GM18519 (cell line): ENCODE measurements at regions not wholly inside any gene's neighbourhood (a gene's known extent, or its start where the extent isn't known, plus 50 kb on each side); places are given as distances from the start of the nearest gene placed in this dataset.
"Not testable (repeated sequence)": the region's sequence is repeated elsewhere in the genome, so short reads cannot be mapped to it uniquely, and the experiment has no call there.

ENCODE experiments used
- ATAC-seq: cut with Tn5 transposase; IDR thresholded peaks from one replicate; pipeline ENCODE4 v1.9.1; 2021; ENCODE audit warnings: mild to moderate bottlenecking, moderate library complexity; ENCODE audit not compliant: unreplicated experiment, low FRiP score

DNA sequence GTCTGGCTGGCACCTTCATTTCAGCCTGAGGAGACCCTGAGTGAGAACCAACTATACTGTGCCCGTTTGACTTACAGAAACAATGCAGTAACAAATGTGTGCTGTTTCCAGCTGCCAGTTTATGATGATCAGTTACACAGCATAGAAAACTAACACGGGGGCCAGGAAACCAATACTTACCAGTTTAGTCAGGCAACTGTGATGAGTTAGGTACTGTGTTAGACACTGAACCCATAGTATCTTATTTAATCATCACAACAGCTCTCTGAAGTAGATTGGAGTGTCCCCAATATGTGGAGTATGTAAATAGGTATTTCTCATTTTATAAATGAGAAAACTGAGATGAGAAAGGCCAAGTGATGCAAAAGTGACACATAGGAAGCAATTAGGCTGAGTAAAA lies 620.9 kb upstream of the KLF12 start:
- no peak for ATAC-seq

GRCh38 chr13:74751739-74752138 lies 617.5 kb upstream of the KLF12 start:
- no peak for ATAC-seq

- ATAC-seq = no peak
These were observed 613.2 kb upstream of the KLF12 start for GRCh38 chr13:74747186-74747955.

DNA sequence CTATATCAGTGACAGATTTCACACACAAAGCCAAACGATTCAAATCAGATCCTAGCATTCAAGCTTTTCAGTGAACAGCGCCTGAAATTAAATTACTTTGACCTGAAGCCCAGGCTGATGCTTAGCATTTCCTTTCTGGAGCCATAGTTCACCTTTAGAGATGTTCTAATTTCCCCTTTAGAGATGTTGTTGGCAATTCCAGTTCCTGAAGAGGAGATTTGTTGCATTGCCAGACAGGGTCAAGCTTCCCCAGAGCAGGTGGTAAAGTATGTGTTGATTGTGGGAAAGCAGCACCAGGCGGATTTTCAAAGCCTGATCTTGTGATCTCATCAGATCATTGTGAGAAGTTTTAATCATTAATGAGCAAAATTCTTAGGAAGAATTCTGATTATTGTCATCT lies 609.8 kb upstream of the KLF12 start:
- no peak for ATAC-seq

DNA sequence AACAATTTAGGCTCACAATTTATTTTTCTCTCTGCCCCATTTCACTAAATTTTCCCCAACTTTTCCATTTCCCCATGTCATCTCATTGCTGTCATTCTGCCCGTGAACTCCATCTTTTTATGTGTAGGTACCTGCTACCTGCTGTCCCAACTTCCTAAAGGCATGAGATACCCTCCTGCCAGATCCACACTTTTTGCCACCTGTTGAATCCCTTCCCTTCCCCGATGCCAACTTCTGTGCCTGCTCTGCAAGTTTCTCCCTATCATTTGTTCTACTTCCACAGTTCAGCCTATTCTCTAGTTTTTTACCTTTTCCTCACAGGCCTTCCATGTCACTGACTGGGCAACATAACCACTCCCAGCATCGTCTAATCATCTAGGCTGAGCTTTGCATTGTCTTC lies 607.5 kb upstream of the KLF12 start:
- ATAC-seq = no peak

- ATAC-seq = no peak
These were observed 598.7 kb upstream of the KLF12 start for GRCh38 chr13:74732736-74733385.

GRCh38 chr13:74731731-74732130 lies 597.5 kb upstream of the KLF12 start:
- no peak for ATAC-seq

- ATAC-seq = no peak
These were observed 596.5 kb upstream of the KLF12 start for GRCh38 chr13:74730556-74731331.

DNA sequence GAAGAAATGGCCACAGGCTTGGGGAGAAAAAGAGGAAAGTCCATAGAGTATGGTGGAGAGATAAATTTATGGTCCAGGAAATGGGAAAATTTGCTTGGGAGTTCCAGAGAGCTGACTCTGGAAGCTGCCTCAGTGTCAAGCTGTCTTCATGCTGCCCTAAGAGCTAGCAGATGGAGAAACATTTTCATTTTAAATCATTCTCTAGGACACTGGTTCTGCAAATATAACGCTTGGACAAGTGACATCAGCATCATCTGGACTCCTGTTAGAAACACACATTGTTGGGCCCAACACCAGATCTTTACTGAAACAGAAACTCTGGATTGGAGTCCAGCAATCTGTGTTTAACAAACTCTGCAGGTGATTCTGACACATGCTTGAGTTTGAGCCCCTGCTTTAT lies 592.0 kb upstream of the KLF12 start:
- ATAC-seq = no peak

DNA sequence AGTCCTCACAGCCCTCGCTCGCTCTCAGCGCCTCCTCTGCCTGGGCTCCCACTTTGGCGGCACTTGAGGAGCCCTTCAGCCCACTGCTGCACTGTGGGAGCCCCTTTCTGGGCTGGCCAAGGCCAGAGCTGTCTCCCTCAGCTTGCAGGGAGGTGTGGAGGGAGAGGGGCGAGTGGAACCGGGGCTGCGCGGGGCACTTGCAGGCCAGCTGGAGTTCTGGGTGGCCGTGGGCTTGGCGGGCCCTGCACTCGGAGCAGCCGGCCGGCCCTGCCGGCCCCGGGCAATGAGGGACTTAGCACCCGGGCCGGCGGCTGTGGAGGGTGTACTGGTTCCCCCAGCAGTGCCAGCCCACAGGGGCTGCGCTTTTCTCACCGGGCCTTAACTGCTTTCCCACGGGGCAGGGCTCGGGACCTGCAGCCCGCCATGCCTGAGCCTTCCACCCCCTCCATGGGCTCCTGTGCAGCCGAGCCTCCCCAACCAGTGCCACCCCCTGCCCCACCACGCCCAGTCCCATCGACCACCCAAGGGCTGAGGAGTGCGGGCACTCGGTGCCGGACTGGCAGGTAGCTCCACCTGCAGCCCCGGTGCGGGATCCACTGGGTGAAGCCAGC lies 584.1 kb upstream of the KLF12 start:
- ATAC-seq = not testable (repeated sequence)

DNA sequence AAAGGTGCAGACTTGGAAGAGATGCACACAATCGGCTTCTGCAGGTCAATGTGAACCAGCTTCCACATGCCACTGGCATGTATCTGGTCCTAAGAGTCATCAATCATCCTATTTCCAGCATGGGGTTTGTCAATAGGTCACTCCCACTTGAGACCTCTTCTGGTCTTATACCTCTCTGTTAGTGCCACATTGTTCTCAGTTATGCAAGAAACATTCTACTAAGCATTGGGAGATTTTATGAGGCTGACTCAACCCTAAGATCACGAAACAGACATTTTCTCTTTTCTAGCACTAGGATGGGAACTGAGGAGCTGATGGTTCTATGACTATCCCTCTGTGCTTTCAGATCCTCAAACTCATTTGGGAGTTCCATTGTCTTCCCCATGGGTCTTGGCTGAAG lies 581.5 kb upstream of the KLF12 start:
- no peak for ATAC-seq

DNA sequence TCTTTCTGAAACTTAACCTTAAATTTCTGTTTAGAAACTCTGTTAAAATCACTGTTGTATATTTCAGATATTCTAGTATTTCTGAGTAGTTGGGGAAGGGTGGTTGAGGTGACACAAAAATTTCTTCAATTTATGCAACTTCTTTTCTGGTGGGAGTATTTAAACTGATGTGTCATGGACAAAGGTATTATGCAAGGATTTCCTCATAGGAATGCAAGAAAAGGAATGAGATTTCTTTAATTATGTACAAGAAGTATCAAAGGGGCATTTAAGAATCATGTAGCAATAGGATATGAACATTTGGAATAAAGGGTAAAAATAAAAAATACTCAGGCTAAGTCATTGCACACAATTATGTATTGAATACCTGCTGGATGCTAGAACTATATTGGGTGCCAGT lies 575.8 kb upstream of the KLF12 start:
- no peak for ATAC-seq

DNA sequence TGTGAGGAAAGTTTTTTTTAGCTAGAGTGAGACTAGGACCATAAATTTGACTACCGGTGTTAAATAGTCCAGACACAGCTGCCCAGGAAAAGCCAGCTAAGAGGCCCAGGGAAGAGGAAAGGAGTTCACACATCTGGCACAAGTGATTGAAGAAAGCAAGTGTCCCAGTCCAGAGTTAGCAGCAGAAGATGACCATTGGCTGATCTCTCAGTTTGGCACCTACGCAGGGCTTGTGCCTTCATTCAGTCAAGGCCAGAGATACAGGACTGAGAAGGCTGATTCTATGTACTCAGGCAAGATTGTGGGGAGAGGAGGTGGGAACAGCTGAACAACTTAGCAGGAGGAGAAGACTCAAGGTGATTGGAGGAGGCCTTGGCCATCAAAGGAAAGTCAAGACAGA lies 575.0 kb upstream of the KLF12 start:
- ATAC-seq = no peak

- ATAC-seq = no peak
These were observed 574.4 kb upstream of the KLF12 start for GRCh38 chr13:74708629-74709028.

GRCh38 chr13:74707291-74707690 lies 573.1 kb upstream of the KLF12 start:
- ATAC-seq = no peak

DNA sequence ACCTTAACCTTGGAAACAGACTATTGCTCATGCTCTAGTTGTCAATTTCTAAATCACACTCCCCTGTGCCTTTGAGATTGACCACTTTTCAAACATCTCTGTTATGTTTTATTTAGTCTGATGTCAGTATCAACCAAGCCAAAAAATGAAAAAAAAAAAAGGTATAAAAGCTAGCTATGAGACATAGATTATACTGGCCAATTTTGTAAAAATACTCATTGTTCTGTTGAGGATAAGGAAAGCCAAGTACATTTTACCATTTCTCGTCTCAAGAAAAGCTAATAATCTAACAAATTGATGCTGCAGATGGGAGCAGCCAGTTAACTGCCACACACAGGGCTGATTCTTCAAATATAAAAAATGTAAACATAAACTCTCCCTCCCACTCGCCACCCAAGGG lies 572.6 kb upstream of the KLF12 start:
- no peak for ATAC-seq

DNA sequence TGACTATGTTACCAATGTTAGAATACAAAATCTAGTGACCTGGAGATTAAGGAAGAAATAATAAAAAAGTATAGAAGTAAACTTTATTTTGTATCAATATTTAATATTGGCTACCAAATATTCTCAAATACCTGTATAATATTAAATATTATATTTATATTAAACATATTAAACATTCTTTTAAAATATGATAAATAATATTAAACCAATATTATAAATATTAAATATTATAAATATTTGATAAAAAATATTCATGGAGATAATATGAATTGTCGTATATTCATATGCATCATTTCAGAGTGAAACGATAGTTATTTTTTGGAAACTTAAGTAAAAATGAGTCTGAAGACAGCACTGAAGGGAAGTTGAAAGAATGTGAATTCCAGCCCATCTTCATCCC lies 571.2 kb upstream of the KLF12 start:
- no peak for ATAC-seq

DNA sequence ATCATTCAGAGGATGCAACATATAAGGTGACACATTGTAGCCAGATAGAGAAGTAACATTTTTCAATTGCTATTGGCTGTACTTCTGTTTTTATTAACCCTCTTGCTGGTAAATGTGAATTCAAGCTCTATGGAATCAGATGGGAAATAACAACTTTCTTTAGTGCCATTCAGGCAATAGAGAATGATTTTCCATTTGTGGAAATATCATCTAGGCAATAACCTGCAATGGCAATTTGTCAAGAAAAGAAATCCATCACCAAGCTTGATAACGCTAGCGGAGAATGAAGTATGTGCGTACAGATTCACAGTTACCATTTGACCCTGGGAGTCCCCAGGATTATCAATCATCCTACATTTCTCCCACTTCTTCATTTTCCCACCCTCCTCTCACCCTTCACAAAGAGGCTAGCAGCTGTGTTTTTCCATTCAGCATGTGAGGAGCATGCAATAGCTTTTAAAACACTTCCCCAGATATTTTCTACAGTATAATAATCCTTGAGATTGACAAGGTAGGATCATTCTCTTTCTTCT lies 569.7 kb upstream of the KLF12 start:
- ATAC-seq = no peak

GRCh38 chr13:74696148-74696922 lies 562.1 kb upstream of the KLF12 start:
- ATAC-seq = no peak
